H1 (cell line): ENCODE measurements at regions not wholly inside any gene's neighbourhood (a gene's known extent, or its start where the extent isn't known, plus 50 kb on each side); places are given as distances from the start of the nearest gene placed in this dataset.

Experiments
- CTCF ChIA-PET: fragments of 300-600 bp; sonication (Branson Sonifier 250); formaldehyde crosslinking; loops from one replicate; lab custom pipeline; 2021; ENCODE audit not compliant: partially characterized antibody; lab: Charles Lee
- POLR2A ChIA-PET: fragments of 300-600 bp; sonication (Branson Sonifier 250); formaldehyde crosslinking; loops from one replicate; lab custom pipeline; 2021; ENCODE audit warnings: inconsistent platforms; ENCODE audit not compliant: partially characterized antibody; lab: Charles Lee
- DNase-seq, 2 experiments: peaks; one replicate each; pipeline versions ENCODE4 v3.0.0 to v3.0.0-alpha.2; 2010 to 2022; ENCODE audit warnings: low spot score in 2 of 2, low read depth in 1 of 2, mixed read lengths in 1 of 2
- FAIRE-seq: peaks from 2 replicates; lab custom pipeline; 2011; peaks lifted over from hg19 to GRCh38; lab: Jason Lieb, UNC
- H2AFZ ChIP-seq: 2 replicates; pipeline ENCODE4 v1.8.1; 2012; ENCODE audit warnings: low read length, inconsistent platforms
- H2AK5ac ChIP-seq: 2 replicates; pipeline ENCODE4 v1.6.1; 2013; ENCODE audit warnings: low read depth, low read length
- H2BK120ac ChIP-seq: replicated peaks from 2 replicates; pipeline ENCODE3; 2013; ENCODE audit warnings: low read depth, low read length, inconsistent platforms
- H2BK12ac ChIP-seq: 2 replicates; pipeline ENCODE4 v1.6.1; 2013; ENCODE audit warnings: low read depth, low read length
- H2BK15ac ChIP-seq: 2 replicates; pipeline ENCODE4 v1.6.1; 2013; ENCODE audit warnings: low read length
- H2BK20ac ChIP-seq: 2 replicates; pipeline ENCODE4 v1.6.1; 2013; ENCODE audit warnings: low read length
- H2BK5ac ChIP-seq: 2 replicates; pipeline ENCODE4 v1.6.1; 2013; ENCODE audit warnings: low read depth, low read length
- H3K14ac ChIP-seq: 2 replicates; pipeline ENCODE4 v1.6.1; 2013; ENCODE audit warnings: inconsistent platforms; ENCODE audit not compliant: insufficient read length
- H3K18ac ChIP-seq: 2 replicates; pipeline ENCODE4 v1.6.1; 2013; ENCODE audit warnings: low read length; ENCODE audit errors: extremely low read depth
- H3K23ac ChIP-seq: 2 replicates; pipeline ENCODE4 v1.6.1; 2013; ENCODE audit warnings: inconsistent platforms; ENCODE audit not compliant: insufficient read length
- H3K23me2 ChIP-seq: 2 replicates; pipeline ENCODE4 v1.6.1; 2013; ENCODE audit warnings: low read depth, low read length
- H3K27ac ChIP-seq: 2 replicates; pipeline ENCODE4 v1.6.1; 2011; ENCODE audit warnings: low read depth, low read length, inconsistent platforms
- H3K27me3 ChIP-seq, 4 experiments: replicated peaks in 1 of 4; 1 replicate in 1 of 4; 2 replicates in 3 of 4; pipeline versions ENCODE4 v1.6.1 to v1.8.1; 2011 to 2013; ENCODE audit warnings: low read length in 3 of 4, mild to moderate bottlenecking in 3 of 4, inconsistent platforms in 2 of 4, mixed read lengths in 2 of 4, moderate library complexity in 1 of 4; ENCODE audit not compliant: control insufficient read depth in 3 of 4, insufficient read depth in 3 of 4; ENCODE audit errors: extremely low read depth in 1 of 4
- H3K36me3 ChIP-seq, 4 experiments: 2 replicates each; pipeline versions ENCODE4 v1.6.1 to v1.8.1; 2011 to 2013; ENCODE audit warnings: mild to moderate bottlenecking in 4 of 4, low read length in 3 of 4, moderate library complexity in 2 of 4, control low read depth in 1 of 4, inconsistent platforms in 1 of 4; ENCODE audit not compliant: insufficient read depth in 4 of 4, control insufficient read depth in 2 of 4
- H3K4ac ChIP-seq: replicated peaks from 2 replicates; pipeline ENCODE3; 2013; ENCODE audit warnings: low read length, low read depth, mixed read lengths, inconsistent platforms; ENCODE audit not compliant: insufficient read length
- H3K4me1 ChIP-seq, 4 experiments: replicated peaks in 1 of 4; 1 replicate in 1 of 4; 2 replicates in 3 of 4; pipeline versions ENCODE4 v1.6.1 to v1.8.1; 2011 to 2013; ENCODE audit warnings: low read length in 3 of 4, inconsistent platforms in 2 of 4, mixed read lengths in 1 of 4; ENCODE audit not compliant: insufficient read depth in 4 of 4, control insufficient read depth in 3 of 4
- H3K4me2 ChIP-seq, 2 experiments: 2 replicates each; pipeline versions ENCODE4 v1.6.1 to v1.8.1; 2011 to 2013; ENCODE audit warnings: low read depth in 2 of 2, low read length in 2 of 2, control low read depth in 1 of 2, inconsistent platforms in 1 of 2, mild to moderate bottlenecking in 1 of 2; ENCODE audit not compliant: insufficient read depth in 1 of 2
- H3K4me3 ChIP-seq, 4 experiments: fragments of 200-600, 300-600 bp in 1 of 4; sonication (generic), shearing (Covaris generic), sonication (Bioruptor Twin) in 1 of 4; 2 replicates each; pipeline versions ENCODE4 v1.5.1 to v1.8.1; 2011 to 2016; ENCODE audit warnings: low read length in 4 of 4, low read depth in 3 of 4, control low read depth in 2 of 4, inconsistent platforms in 2 of 4, mild to moderate bottlenecking in 2 of 4, mixed read lengths in 1 of 4, moderate library complexity in 1 of 4; ENCODE audit not compliant: insufficient read depth in 2 of 4; ENCODE audit errors: extremely low read depth in 1 of 4
- H3K56ac ChIP-seq: replicated peaks from 2 replicates; pipeline ENCODE3; 2013; ENCODE audit warnings: low read depth, mild to moderate bottlenecking, mixed read lengths, low read length, inconsistent platforms; ENCODE audit not compliant: insufficient read length
- H3K79me1 ChIP-seq: 2 replicates; pipeline ENCODE4 v1.6.1; 2013; ENCODE audit warnings: low read depth, low read length, control low read depth
- H3K79me2 ChIP-seq, 2 experiments: 2 replicates each; pipeline versions ENCODE4 v1.6.1 to v1.8.1; 2012 to 2013; ENCODE audit warnings: low read length in 2 of 2, mild to moderate bottlenecking in 2 of 2, inconsistent platforms in 1 of 2; ENCODE audit not compliant: insufficient read depth in 2 of 2, control insufficient read depth in 1 of 2
- H3K9ac ChIP-seq, 4 experiments: replicated peaks in 1 of 4; 1 replicate in 1 of 4; 2 replicates in 3 of 4; pipeline versions ENCODE4 v1.6.1 to v1.8.1; 2011 to 2013; ENCODE audit warnings: low read depth in 3 of 4, low read length in 3 of 4, control low read depth in 2 of 4, mild to moderate bottlenecking in 2 of 4, moderate library complexity in 2 of 4, inconsistent platforms in 1 of 4; ENCODE audit errors: extremely low read depth in 1 of 4
- H3K9me3 ChIP-seq, 2 experiments: 2 replicates each; pipeline versions ENCODE4 v1.6.1 to v1.8.1; 2012 to 2013; ENCODE audit warnings: mild to moderate bottlenecking in 2 of 2, moderate library complexity in 2 of 2, control low read depth in 1 of 2, inconsistent platforms in 1 of 2, low read depth in 1 of 2, low read length in 1 of 2, mixed read lengths in 1 of 2; ENCODE audit not compliant: insufficient read depth in 2 of 2
- H4K20me1 ChIP-seq, 2 experiments: replicated peaks in 1 of 2; 2 replicates each; pipeline versions ENCODE3 to v1.8.1; 2011 to 2013; ENCODE audit warnings: inconsistent platforms in 2 of 2, low read length in 2 of 2, mild to moderate bottlenecking in 1 of 2; ENCODE audit not compliant: insufficient read depth in 2 of 2, control insufficient read depth in 1 of 2
- H4K5ac ChIP-seq: 2 replicates; pipeline ENCODE4 v1.6.1; 2013; ENCODE audit warnings: low read length, low read depth, mixed read lengths, inconsistent platforms; ENCODE audit not compliant: insufficient read length
- H4K8ac ChIP-seq: 2 replicates; pipeline ENCODE4 v1.8.0; 2013; ENCODE audit warnings: mild to moderate bottlenecking, moderate library complexity, low read length, inconsistent platforms; ENCODE audit not compliant: insufficient read depth; ENCODE audit errors: extremely low read depth
- H4K91ac ChIP-seq: replicated peaks from 2 replicates; pipeline ENCODE3; 2013; ENCODE audit warnings: low read length, mixed read lengths, inconsistent platforms; ENCODE audit not compliant: insufficient read length
- CBX5 ChIP-seq: fragments of 300-800, 300-1000 bp; sonication (generic); IDR thresholded peaks from 2 replicates; pipeline ENCODE4 v1.7.1; 2016; ENCODE audit warnings: antibody characterized with exemption, low read length, low read depth
- CHD2 ChIP-seq: IDR thresholded peaks from 2 replicates; pipeline ENCODE4 v1.6.1; 2012; ENCODE audit warnings: low read length, improper control_type of control experiment
- MAFK ChIP-seq: IDR thresholded peaks from 2 replicates; pipeline ENCODE4 v1.6.1; 2012; ENCODE audit warnings: low read depth, mild to moderate bottlenecking, improper control_type of control experiment, low read length
- POLR2AphosphoS5 ChIP-seq: IDR thresholded peaks from 2 replicates; pipeline ENCODE4 v1.6.1; 2011; ENCODE audit warnings: low read depth, low read length
- RNF2 ChIP-seq: fragments of 200-900, 300-1000 bp; sonication (generic); IDR thresholded peaks from 2 replicates; pipeline ENCODE4 v1.7.1; 2016; ENCODE audit warnings: borderline replicate concordance, low read depth, mild to moderate bottlenecking, antibody characterized with exemption, low read length; ENCODE audit not compliant: poor library complexity, severe bottlenecking; ENCODE audit errors: missing control alignments
- RXRA ChIP-seq: IDR thresholded peaks from 2 replicates; pipeline ENCODE4 v1.6.1; 2011; ENCODE audit warnings: low read depth, mild to moderate bottlenecking, low read length, moderate library complexity; ENCODE audit not compliant: insufficient read depth
- TAF1 ChIP-seq: IDR thresholded peaks from 2 replicates; pipeline ENCODE4 v1.6.1; 2011; ENCODE audit warnings: mild to moderate bottlenecking, low read depth, low read length
- WGBS, 2 experiments: shearing (Covaris generic) in 1 of 2; methylation state at CpG; one replicate each; pipeline versions ENCODE4 v1.1.6 to v1.1.7; 2013 to 2015; ENCODE audit warnings: low lambda C conversion rate in 2 of 2, mixed read lengths in 2 of 2, inconsistent platforms in 1 of 2, low coverage in 1 of 2, missing lambda C conversion rate in 1 of 2; ENCODE audit not compliant: insufficient replicate concordance in 2 of 2, insufficient coverage in 1 of 2, insufficient read length in 1 of 2; ENCODE audit errors: extremely low coverage in 1 of 2, missing lambda C conversion rate in 1 of 2; 5-methylcytosine and 5-hydroxymethylcytosine counted together

- Histone ChIP-seq H3K4me3 (no peak overlapping the region), H4K8ac (no peak overlapping the region), H3K56ac (no peak overlapping the region), H2AK5ac (no peak overlapping the region), H3K9me3 (no peaks in the 10 kb centered on the region), H3K18ac (no peak overlapping the region), H2AFZ (no peak overlapping the region), H2BK5ac (no peak overlapping the region), H3K23me2 (no peaks in the 10 kb centered on the region), H4K20me1 (peaks cover 1 to 4% of the 10 kb centered on the region in 2 experiments), H4K91ac (no peak overlapping the region), H4K5ac (no peak overlapping the region), H2BK20ac (no peak overlapping the region), H3K79me1 (no peaks in the 10 kb centered on the region), H3K79me2 (no peaks in the 10 kb centered on the region), H3K4ac (no peak overlapping the region), H3K36me3 (no peaks in the 10 kb centered on the region), H3K4me1 (peaks cover 0 to 6% (median 2%) of the 10 kb centered on the region in 4 experiments; a peak in 3 of 7 replicates), H2BK120ac (no peak overlapping the region), H3K4me2 (no peak overlapping the region), H2BK15ac (no peak overlapping the region), H3K9ac (no peak overlapping the region), H3K23ac (no peak overlapping the region), H3K27me3 (no peaks in the 10 kb centered on the region), H3K27ac (no peak overlapping the region), H2BK12ac (no peak overlapping the region), H3K14ac (no peak overlapping the region)
- WGBS, 2 experiments = 88% methylated on average over 4 of the region's 4 CpGs; no CpG with 5 or more reads in 1 of the 2 experiments
- DNase-seq (no peak), FAIRE-seq (no peak)
- POLR2A ChIA-PET = no interaction called here
- CTCF ChIA-PET = interaction anchor here (1.1 to 1.7 kb wide), 2 partner anchors 15 to 54 kb away, joined by 3 to 5 read pairs; no protein-coding TSS in a partner anchor
- no peak for TF ChIP-seq POLR2AphosphoS5
- TF ChIP-seq MAFK = no peak
- no peak for TF ChIP-seq CHD2
- no peak for TF ChIP-seq TAF1
- no peak for TF ChIP-seq RXRA
- TF ChIP-seq CBX5 = no peak
- TF ChIP-seq RNF2 = no peak
These were observed 66.3 kb upstream of the IQSEC1 start for GRCh38 chr3:13139471-13140065.
